Spleen (tissue), 7 donors: ENCODE measurements at regions not wholly inside any gene's neighbourhood (a gene's known extent, or its start where the extent isn't known, plus 50 kb on each side); places are given as distances from the start of the nearest gene placed in this dataset.

Source experiments
- POLR2A ChIP-seq, 3 donors: fragments of 450-650 bp; IDR thresholded peaks; one replicate each; pipeline ENCODE4 v1.5.1; 2017; ENCODE audit warnings: antibody characterized with exemption in 3 of 3, mild to moderate bottlenecking in 1 of 3
- TF ChIP-seq, protein P1 (sequence below), 11 experiments: fragments of 200-600 bp in 7 of 11; fragments of 450-650 bp in 4 of 11; sonication (generic) in 4 of 11; IDR thresholded peaks in 8 of 11; conservative IDR thresholded peaks in 3 of 11; 1 replicate in 7 of 11; 2 replicates in 4 of 11; pipeline versions ENCODE4 v1.4.0 to v1.8.0; 2016 to 2021; ENCODE audit warnings: antibody characterized with exemption in 11 of 11, inconsistent platforms in 4 of 11, mild to moderate bottlenecking in 1 of 11
- donor health status: DM: no; HTN: no; CAD: no; lungs with moderate emphysema.
- donor health status: DM: no; HTN: no; CAD: no.
- donor health status: DM: no; HTN: no; CAD: no.

GRCh38 chr6:15712797-15713196 is 50.0 kb upstream of the DTNBP1 start:
- TF ChIP-seq, protein P1, sequence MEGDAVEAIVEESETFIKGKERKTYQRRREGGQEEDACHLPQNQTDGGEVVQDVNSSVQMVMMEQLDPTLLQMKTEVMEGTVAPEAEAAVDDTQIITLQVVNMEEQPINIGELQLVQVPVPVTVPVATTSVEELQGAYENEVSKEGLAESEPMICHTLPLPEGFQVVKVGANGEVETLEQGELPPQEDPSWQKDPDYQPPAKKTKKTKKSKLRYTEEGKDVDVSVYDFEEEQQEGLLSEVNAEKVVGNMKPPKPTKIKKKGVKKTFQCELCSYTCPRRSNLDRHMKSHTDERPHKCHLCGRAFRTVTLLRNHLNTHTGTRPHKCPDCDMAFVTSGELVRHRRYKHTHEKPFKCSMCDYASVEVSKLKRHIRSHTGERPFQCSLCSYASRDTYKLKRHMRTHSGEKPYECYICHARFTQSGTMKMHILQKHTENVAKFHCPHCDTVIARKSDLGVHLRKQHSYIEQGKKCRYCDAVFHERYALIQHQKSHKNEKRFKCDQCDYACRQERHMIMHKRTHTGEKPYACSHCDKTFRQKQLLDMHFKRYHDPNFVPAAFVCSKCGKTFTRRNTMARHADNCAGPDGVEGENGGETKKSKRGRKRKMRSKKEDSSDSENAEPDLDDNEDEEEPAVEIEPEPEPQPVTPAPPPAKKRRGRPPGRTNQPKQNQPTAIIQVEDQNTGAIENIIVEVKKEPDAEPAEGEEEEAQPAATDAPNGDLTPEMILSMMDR (IDR thresholded peaks at IDR 0.05 in 8 of 11, conservative IDR thresholded peaks at IDR 0.05 in 3 of 11) = no peak
- TF ChIP-seq POLR2A (IDR thresholded peaks at IDR 0.05) = no peak
